ENCODE measurements at regions not wholly inside any gene's neighbourhood (a gene's known extent, or its start where the extent isn't known, plus 50 kb on each side); places are given as distances from the start of the nearest gene placed in this dataset.

- no peak for TF ChIP-seq HOXD1 (CRISPR knock-in tag; IDR thresholded peaks at IDR 0.05)
Observed at GRCh38 chr14:25250516-25250915, 200.6 kb upstream of the STXBP6 start (continued).

DNA sequence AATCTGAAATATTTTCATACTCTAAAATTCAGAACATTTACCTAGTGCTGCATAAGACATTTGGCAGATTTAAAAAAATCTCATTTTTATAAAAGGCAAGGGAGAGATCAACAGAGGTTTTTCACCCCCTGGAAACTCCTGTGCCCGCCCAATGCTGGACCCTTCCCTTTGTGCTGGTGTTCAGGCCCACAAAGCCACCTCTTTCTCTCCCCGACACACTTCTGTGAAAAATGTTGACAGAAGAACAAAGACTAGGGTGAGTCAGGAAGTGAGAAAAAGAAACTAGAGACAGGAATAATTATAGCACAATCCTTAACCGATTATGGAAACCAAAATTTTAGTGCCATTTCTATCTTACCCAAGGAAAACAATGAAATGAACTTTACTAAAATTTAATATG, 197.7 kb upstream of the STXBP6 start:
- no TSS peak for BruUV-seq (replicated peaks)
- Histone ChIP-seq H3K4me1 (ENCODE audit: insufficient read depth, low read length) (no peaks in the 10 kb centered on the region), H4K20me1 (ENCODE audit: insufficient read depth, low read length) (no peaks in the 10 kb centered on the region), H3K36me3 (replicated peaks in 1 of 2; ENCODE audit: control insufficient read depth in 1 of 2, insufficient read depth in 2 of 2, low read length in 2 of 2) (no peaks in the 10 kb centered on the region), H3K4me2 (ENCODE audit: low read depth, low read length) (no peak overlapping the region), H3K9ac (ENCODE audit: insufficient read depth, low read depth, low read length) (no peak overlapping the region), H3K27ac (ENCODE audit: extremely low read length, insufficient read depth, low read length) (no peak overlapping the region), H3K27me3 (ENCODE audit: control insufficient read depth in 1 of 2, insufficient read depth in 2 of 2, low read length in 2 of 2) (no peaks in the 10 kb centered on the region), H3K79me2 (ENCODE audit: insufficient read depth, low read length) (no peaks in the 10 kb centered on the region), H2AFZ (ENCODE audit: low read length) (no peak overlapping the region), H3K4me3 (replicated peaks in 1 of 3; ENCODE audit: insufficient read depth in 1 of 3, low read depth in 2 of 3, low read length in 3 of 3) (no peak overlapping the region), H3K9me3 (ENCODE audit: low read length) (peaks cover 8% of the 10 kb centered on the region)
- ChIA-PET POLR2A (no interaction called here), CTCF (ENCODE audit: low intra/inter-chr PET ratio, low total read pairs) (no interaction called here)
- intact Hi-C loops (cut with micrococcal nuclease; ENCODE audit: unreplicated experiment) (no loop called here), in situ Hi-C loops (cut with HindIII; ENCODE audit: extremely low pct_ligation_motif_present, low pct_unique_long_range_greater_than_20kb) (no loop called here)
- under 1% methylated on average over 3 of the region's 3 CpGs for WGBS (ENCODE audit: low lambda C conversion rate)
- no peak for ATAC-seq
- no peak for DNase-seq (ENCODE audit: low spot score)
- TF ChIP-seq CEBPG (CRISPR knock-in tag; IDR thresholded peaks at IDR 0.05) (no peak), RBFOX2 (IDR thresholded peaks at IDR 0.05; ENCODE audit: low read depth, low read length) (no peak), TARDBP (CRISPR knock-in tag; IDR thresholded peaks at IDR 0.05) (no peak), SOX5 (CRISPR knock-in tag; IDR thresholded peaks at IDR 0.05; ENCODE audit: borderline replicate concordance) (no peak), ZNF512B (CRISPR knock-in tag; IDR thresholded peaks at IDR 0.05; ENCODE audit: borderline replicate concordance) (no peak)
- no peak for FAIRE-seq

Measured in HepG2 (cell line).